HG02678 (cell line): ENCODE measurements at regions not wholly inside any gene's neighbourhood (a gene's known extent, or its start where the extent isn't known, plus 50 kb on each side); places are given as distances from the start of the nearest gene placed in this dataset.

ENCODE experiments used
- ATAC-seq: cut with Tn5 transposase; IDR thresholded peaks from one replicate; pipeline ENCODE4 v1.9.1; 2021; ENCODE audit warnings: mild to moderate bottlenecking, moderate library complexity; ENCODE audit not compliant: unreplicated experiment

DNA sequence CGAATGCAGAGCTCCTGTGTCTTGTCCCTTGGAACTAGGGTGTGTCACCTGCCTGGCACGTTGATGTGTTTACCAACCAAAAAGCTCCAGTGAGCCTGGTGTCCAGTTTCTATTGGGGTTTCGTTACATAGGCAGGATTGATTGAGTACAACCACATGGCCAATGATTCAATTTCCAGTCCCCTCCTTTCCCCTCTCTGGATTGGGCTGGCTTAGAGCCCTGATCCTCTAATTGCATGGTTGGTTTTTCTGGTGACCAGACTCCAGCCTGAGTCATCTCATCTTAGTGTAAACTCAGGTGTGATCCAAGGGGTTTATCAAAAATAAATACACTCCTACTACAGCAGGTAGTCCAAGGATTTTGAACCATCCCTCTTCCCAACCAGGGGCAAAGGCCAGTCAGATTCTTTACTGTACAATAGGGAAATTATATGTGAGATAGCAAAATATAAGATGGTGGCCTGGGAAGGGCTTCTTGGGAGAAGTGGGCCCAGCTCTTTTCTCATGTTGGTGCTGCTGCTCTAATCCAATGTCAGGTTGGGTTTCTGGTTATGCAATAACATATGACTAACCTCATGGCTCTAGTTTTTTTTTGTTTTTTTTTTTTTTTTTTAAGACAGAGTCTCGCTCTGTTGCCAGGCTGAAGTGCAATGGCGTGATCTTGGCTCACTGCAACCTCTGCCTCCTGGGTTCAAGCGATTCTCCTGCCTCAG lies 64.7 kb upstream of the MGAT5 start:
- ATAC-seq = no peak

DNA sequence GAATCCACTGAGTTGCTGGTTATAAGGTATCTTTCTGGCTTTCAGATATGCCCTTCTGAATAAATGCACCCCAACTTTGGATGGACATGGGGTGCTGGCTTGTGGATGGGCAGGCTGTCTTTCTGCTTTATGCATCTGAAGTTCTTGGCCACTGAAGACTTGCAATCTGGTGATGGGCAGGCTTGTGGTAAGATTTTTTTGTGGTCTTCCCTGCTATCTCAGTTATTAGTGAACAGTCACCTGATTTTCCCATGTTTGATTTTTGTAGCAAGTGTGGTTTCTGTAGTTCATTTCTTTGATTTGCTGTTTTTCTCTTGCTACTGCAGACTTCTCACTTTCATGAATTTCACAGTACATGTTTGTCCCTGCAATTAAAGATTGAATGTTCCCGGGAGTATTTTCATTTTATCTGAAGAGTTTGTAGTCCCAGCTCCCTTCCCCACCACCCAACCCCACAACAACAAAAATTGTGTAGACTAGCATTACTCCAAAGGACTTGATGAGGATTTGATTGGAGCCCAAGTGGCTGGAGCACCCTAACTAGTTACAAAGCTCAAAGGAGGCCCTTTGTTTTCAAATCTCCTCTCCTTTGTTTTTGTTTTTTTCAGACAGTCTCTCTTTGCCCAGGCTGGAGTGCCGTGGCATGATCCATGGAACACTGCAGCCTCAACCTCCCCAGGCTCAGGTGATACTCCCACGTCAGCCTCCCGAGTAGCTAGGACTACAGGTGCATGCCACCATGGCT lies 63.6 kb upstream of the MGAT5 start:
- ATAC-seq = no peak

DNA sequence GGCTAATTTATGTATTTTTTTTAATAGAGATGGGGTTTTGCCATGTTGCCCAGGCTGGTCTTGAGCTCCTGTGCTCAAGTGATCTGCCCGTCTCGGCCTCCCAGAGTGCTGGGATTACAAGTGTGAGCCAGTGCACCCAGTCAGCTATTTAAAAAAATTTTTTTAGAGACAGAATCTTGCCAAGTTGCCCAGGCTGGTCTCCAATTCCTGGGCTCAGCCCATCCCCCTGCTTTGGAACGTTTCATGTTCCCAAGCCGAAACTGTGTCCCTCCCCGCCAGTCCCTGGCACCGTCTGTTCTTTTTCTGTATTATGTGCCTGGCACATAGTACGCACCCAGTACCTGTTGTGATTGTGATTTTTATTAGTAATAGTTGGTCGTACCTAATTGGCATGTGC lies 63.1 kb upstream of the MGAT5 start:
- ATAC-seq = no peak

DNA sequence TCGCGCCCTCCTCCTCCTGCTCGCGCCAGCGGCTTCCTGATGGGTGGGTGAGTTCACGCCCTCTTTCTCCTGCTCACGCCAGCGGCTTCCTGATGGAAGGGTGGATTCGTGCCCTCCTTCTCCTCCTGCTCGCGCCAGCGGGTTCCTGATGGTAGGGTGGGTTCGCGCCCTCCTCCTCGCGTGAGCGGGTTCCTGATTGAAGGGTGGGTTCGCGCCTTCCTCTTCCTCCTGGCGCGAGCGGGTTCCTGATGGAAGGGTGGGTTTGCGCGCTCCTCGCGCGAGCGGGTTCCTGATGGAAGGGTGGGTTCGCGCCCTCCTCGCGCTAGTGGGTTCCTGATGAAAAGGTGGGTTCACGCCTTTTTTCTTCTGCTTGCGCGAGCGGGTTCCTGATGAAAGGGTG lies 62.0 kb upstream of the MGAT5 start:
- ATAC-seq = no peak

DNA sequence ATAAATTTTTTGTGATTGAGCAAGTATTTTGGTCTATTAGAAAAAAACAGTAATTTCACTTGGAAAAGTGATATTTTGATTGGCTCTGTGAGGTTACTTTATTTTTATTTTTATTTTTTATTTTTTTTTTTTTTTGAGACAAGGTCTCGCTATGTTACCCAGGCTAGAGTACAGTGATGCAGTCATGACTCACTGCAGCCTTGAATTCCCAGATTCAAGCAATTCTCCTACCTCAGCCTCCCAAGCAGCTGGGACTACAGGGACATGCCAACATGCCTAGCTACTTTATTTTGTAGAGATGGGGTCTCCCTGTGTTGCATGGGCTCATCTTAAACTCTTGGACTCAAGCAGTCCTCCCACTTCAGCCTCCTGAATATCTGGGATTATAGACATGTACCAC lies 60.9 kb upstream of the MGAT5 start:
- no peak for ATAC-seq

DNA sequence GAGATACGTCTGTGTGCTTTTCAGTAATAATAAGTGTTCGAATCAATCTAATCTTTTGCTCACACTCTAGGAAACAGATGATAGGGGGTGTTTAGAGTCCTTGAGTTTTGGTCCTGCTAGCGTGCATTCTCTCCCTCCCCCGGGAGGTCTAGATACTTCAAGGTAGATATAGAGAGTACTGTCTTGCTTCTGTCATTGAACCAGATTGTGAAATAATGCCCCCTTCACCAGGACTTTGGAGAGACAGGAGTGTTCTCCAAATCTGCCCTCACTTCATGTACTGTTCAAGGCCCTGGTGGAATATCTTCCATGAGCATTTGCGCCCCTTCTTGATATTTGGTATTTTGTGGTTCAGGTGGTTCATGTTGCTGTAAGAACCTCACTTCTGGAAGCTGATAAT lies 59.4 kb upstream of the MGAT5 start:
- ATAC-seq = no peak

DNA sequence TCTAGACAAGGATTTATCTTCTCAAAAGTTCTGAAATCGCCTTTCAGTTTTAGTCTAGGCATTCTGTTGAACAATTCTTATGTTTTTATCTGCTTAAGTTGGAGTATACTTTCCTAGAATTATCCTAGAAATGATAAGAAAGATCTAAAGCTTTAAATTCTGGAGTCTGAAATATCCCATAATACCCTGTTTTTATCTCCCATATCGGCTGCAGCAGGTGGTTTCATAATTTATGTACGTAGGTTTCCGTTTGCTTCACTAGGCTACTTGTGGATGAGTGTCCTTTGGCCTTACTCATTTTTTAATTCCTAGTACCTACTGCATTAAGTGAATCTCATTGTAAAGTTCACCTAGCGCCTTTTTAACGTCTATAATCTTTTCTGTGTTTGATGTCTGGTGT lies 58.5 kb upstream of the MGAT5 start:
- ATAC-seq = no peak

DNA sequence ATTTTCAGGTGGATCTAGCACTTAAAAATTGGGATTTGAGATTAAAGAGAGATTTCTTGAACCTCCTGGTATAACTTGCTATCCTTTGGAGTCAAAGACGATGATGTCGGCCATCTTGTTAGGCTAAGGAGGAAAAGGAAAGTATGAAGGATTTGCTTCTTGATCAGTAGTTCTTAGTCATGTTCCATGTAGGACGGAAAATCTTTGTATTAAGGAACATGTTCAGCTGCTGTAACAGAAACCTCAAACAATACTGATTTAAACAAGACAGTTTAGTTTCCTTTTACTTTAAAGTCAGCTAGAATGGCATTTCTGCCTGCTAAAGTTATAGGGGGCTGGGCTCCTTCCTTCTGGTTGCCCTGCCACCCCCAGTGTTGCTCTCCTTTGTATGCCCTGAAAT lies 56.4 kb upstream of the MGAT5 start:
- no peak for ATAC-seq

DNA sequence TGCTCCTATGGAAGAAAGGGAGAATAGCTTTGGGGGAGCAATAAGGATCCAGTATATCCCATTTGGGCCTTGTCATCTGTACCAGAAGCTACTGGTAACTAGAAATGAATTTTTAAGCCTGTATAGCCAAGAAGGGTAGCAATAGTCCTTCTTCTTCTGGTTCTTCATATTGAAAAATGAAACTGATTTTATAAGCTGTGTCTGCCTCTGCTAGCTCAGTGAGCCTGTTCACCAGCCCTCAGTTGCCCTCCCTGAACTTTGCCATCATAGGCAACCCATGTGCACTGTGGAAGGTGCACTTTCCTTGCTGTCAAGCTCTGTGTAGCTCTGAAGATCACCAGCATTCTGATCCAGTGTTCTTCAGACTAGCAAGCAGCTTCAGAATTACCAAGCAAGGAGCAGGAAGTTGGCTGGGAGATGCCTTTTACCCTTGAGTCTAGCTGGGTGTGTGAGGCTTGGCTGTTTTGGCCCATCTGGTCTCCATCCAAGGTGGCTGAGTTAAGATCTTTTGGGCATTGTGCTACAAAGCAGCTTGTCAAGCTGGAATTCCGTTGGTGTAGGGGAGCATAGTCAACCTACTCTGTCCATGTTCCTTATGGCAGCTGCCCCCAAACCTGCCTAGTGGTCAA lies 55.8 kb upstream of the MGAT5 start:
- ATAC-seq = no peak

DNA sequence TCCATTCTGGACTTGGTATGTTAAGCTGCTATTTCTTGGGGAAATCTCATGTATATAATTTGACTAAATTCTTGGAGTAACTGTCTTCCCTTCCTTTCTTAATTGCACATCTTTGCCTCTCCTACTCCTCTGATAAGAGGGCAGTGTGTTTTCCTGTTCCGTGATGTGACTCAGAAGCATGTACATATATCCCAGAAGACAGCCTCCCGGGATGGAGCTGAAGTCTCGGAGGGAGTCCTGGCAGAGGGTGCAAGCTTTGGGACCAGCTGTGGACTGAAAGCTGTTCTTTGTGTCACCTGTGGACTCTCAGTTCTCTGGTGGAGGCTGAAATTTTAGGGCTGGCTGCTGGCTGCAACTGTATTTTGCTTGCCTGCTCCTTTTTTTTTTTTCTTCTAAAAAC lies 54.7 kb upstream of the MGAT5 start:
- no peak for ATAC-seq

DNA sequence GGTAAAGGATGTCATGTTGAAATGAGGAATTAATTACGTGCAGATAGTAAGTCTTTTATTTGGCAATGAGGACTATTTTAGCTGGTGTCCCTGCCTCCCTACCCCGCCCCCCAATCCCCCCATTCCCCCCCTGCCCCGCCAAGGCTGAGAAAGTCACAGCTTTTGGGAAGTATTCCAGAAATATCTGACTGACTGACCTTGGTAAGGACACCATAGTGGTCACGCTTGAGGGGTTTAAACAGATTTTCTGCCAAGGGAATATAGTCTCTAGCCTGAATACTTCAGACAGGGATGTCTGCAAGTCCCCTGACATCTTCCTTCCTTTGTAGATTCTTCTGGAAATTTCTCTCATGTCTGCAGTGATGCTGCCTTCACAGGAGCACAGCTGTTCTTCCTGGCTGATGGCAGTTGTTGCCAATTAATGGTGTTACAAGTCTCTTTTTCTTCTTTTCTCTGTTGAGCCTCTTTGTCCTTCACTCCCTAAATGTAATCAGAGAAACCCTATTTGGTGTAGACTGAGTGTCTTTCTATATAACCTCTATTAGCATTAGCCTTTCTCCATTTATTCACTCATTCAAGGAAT lies 53.7 kb upstream of the MGAT5 start:
- no peak for ATAC-seq

DNA sequence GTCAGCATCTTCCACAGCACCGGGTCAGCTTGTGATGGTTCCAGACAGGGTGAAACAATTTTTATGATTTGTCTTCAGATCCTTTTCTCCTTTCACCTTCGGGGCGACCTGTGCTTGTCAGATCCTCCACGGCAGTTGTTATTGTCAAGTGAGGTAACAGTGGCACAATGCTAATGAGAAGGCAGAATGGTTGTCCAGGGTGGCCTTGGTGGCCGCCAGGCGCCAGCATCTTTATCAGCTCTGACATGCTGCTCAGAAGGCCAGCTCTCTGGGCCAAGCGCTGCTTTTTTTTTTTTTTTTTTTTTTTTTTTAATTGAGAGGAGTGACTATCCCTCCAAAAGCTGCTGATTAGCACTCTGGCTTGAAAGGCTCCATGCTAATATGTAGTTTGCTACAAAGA lies 52.3 kb upstream of the MGAT5 start:
- ATAC-seq = no peak

DNA sequence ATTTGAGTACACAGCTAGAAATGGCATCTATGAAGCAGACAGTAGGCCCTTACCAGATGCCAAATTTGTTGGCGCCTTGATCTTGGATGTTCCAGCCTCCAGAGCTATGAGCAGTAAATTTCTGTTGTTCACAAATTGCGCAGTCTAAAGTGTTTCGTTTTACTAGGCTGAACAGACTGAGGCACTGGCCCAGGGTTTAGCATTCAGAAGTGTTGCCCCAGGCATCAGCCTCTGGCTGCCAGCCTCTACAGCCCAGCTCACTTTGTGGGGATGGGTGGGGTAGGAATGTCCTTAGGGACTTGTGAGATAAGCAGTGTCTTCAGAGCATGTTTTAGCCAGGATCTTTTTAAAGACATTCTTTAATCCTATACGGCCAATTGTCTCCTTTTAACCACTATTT lies 51.5 kb upstream of the MGAT5 start:
- no peak for ATAC-seq

DNA sequence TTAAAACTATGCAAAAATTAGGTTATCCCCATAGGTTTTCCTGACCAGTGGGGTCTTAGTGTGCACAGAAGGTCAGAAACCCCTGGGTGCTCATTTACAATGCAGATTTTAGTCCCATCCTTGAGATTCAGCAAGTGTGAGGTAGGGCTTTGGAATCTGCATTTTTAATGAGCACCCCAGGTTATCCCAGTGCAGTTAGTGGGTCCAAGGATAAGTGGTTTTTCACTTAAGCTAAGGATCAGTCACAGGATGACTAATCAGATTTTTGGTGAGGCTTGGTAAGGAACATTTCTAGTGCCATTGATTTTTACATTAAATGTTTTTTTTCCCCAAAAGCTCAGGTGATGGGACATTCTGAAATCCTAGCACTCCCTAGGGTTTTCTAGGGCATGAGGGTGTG lies 50.7 kb upstream of the MGAT5 start:
- no peak for ATAC-seq
